Neural progenitor cell (in vitro differentiated cells): ENCODE measurements at regions not wholly inside any gene's neighbourhood (a gene's known extent, or its start where the extent isn't known, plus 50 kb on each side); places are given as distances from the start of the nearest gene placed in this dataset.

Experiments used
- DNase-seq: peaks from one replicate; pipeline ENCODE4 v3.0.0-alpha.2; 2016; ENCODE audit warnings: low spot score
- H2AFZ ChIP-seq: fragments of 200-600 bp; sonication (generic); replicated peaks from 2 replicates; pipeline ENCODE4 v1.6.1; 2016; ENCODE audit warnings: antibody characterized with exemption
- H3F3A ChIP-seq: fragments of 200-600 bp; sonication (generic); 2 replicates; pipeline ENCODE4 v1.6.1; 2016; ENCODE audit warnings: antibody characterized with exemption, low read depth
- H3K27ac ChIP-seq: fragments of 200-600 bp; sonication (generic); 2 replicates; pipeline ENCODE4 v1.5.1; 2016; ENCODE audit warnings: mild to moderate bottlenecking
- H3K27me3 ChIP-seq: fragments of 200-600 bp; sonication (generic); 2 replicates; pipeline ENCODE4 v1.6.1; 2016; ENCODE audit warnings: mild to moderate bottlenecking, moderate library complexity
- H3K36me3 ChIP-seq: fragments of 200-600 bp; sonication (generic); 2 replicates; pipeline ENCODE4 v1.5.1; 2016
- H3K4me1 ChIP-seq: fragments of 200-600 bp; sonication (generic); 2 replicates; pipeline ENCODE4 v1.6.1; 2016; ENCODE audit warnings: mixed run types
- H3K4me2 ChIP-seq: fragments of 200-600 bp; sonication (generic); 2 replicates; pipeline ENCODE4 v1.6.1; 2016
- H3K4me3 ChIP-seq: fragments of 200-600 bp; sonication (generic); 2 replicates; pipeline ENCODE4 v1.5.1; 2016
- H3K79me2 ChIP-seq: fragments of 200-600 bp; sonication (generic); 2 replicates; pipeline ENCODE4 v1.6.1; 2016; ENCODE audit warnings: low read depth
- H3K9ac ChIP-seq: fragments of 200-600 bp; sonication (generic); 2 replicates; pipeline ENCODE4 v1.6.1; 2016
- H3K9me3 ChIP-seq: fragments of 200-600 bp; sonication (generic); 2 replicates; pipeline ENCODE4 v1.5.1; 2016; ENCODE audit warnings: low read depth
- H4K20me1 ChIP-seq: fragments of 200-600 bp; sonication (generic); 2 replicates; pipeline ENCODE4 v1.6.1; 2016; ENCODE audit warnings: low read depth
- H3K27ac Mint-ChIP-seq: 3 replicates; pipeline ENCODE4 v1.8.0; 2021; ENCODE audit warnings: mixed read lengths
- H3K27me3 Mint-ChIP-seq: 2 replicates; pipeline ENCODE4 v1.8.0; 2022; ENCODE audit warnings: low read depth, mild to moderate bottlenecking, inconsistent platforms, moderate library complexity, mixed read lengths; ENCODE audit not compliant: insufficient read depth
- H3K36me3 Mint-ChIP-seq: 3 replicates; pipeline ENCODE4 v1.8.0; 2021; ENCODE audit warnings: mixed read lengths
- H3K4me1 Mint-ChIP-seq: 3 replicates; pipeline ENCODE4 v1.8.0; 2021; ENCODE audit warnings: mixed read lengths
- H3K4me3 Mint-ChIP-seq: 3 replicates; pipeline ENCODE4 v1.8.0; 2021; ENCODE audit warnings: mild to moderate bottlenecking, moderate library complexity, mixed read lengths
- H3K9me3 Mint-ChIP-seq: 3 replicates; pipeline ENCODE4 v1.8.0; 2020; ENCODE audit warnings: mixed read lengths
- EZH2 ChIP-seq: fragments of 200-600 bp; sonication (generic); IDR thresholded peaks from 2 replicates; pipeline ENCODE4 v1.6.1; 2017; ENCODE audit warnings: antibody characterized with exemption, mild to moderate bottlenecking, moderate library complexity
- EZH2phosphoT487 ChIP-seq: fragments of 200-600 bp; sonication (generic); IDR thresholded peaks from 2 replicates; pipeline ENCODE4 v1.6.1; 2017; ENCODE audit warnings: antibody characterized with exemption
- TF ChIP-seq, protein P1 (sequence below): fragments of 200-600 bp; sonication (generic); IDR thresholded peaks from 2 replicates; pipeline ENCODE4 v1.5.1; 2017; ENCODE audit warnings: antibody characterized with exemption, mild to moderate bottlenecking

DNA sequence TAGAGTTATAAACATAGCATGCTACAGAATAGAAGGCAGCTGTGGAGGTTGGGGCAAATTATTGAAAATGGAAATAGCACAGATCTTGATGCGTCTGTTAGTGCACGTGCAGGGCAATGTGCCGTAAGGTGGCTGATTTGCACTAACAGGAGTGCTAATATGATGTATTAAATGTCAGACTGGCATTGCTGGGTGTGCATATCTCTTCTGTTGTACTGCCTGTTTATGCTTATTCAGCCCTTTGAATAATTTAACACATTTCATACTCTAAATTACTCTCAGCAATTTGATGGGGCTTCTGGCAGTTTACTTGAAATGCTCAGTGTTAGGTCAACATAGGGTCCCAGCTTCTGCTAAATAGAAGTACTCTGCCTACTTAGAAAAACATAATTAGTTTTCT lies 395.6 kb downstream of the MCTP2 start:
- Mint-ChIP-seq H3K4me1 (no peaks in the 10 kb centered on the region), H3K27me3 (no peaks in the 10 kb centered on the region), H3K36me3 (no peaks in the 10 kb centered on the region), H3K9me3 (no peaks in the 10 kb centered on the region), H3K27ac (no peak overlapping the region), H3K4me3 (no peak overlapping the region)
- H3K4me2 ChIP-seq: no peak overlapping the region
- DNase-seq: no peak
- TF ChIP-seq EZH2phosphoT487 (no peak), EZH2 (no peak)
- TF ChIP-seq, protein P1, sequence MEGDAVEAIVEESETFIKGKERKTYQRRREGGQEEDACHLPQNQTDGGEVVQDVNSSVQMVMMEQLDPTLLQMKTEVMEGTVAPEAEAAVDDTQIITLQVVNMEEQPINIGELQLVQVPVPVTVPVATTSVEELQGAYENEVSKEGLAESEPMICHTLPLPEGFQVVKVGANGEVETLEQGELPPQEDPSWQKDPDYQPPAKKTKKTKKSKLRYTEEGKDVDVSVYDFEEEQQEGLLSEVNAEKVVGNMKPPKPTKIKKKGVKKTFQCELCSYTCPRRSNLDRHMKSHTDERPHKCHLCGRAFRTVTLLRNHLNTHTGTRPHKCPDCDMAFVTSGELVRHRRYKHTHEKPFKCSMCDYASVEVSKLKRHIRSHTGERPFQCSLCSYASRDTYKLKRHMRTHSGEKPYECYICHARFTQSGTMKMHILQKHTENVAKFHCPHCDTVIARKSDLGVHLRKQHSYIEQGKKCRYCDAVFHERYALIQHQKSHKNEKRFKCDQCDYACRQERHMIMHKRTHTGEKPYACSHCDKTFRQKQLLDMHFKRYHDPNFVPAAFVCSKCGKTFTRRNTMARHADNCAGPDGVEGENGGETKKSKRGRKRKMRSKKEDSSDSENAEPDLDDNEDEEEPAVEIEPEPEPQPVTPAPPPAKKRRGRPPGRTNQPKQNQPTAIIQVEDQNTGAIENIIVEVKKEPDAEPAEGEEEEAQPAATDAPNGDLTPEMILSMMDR: no peak
- H2AFZ ChIP-seq: no peak overlapping the region
- H4K20me1 ChIP-seq: no peaks in the 10 kb centered on the region
- H3K4me3 ChIP-seq: no peak overlapping the region
- no peaks in the 10 kb centered on the region for H3K27me3 ChIP-seq
- H3K9ac ChIP-seq: no peak overlapping the region
- no peaks in the 10 kb centered on the region for H3K36me3 ChIP-seq
- H3K27ac ChIP-seq: no peak overlapping the region
- H3F3A ChIP-seq: no peaks in the 10 kb centered on the region
- no peaks in the 10 kb centered on the region for H3K4me1 ChIP-seq
- no peaks in the 10 kb centered on the region for H3K9me3 ChIP-seq
- no peaks in the 10 kb centered on the region for H3K79me2 ChIP-seq

DNA sequence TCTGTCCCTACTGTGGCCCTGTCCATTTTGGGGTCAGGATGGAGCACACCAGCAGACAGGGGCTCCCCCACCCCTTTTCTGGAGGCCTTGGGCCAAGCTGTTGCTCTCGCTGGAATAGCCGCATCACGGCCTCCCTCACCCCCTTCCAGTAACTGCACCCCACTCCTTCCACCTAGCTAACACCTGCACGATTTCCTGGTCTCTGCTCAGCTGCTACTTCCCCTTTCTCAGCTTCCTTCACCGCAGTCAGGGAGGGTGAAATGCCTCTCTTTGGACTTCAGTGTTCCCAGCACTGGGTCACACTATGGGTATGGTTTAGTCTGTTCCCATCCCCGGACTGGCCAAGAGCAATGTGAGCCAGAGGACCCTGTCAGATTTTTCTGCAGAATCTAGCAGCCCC lies 400.2 kb downstream of the MCTP2 start:
- H3K4me3 ChIP-seq: no peak overlapping the region
- no peak overlapping the region for H3K9ac ChIP-seq
- H3K9me3 Mint-ChIP-seq: no peaks in the 10 kb centered on the region
- H3F3A ChIP-seq: no peaks in the 10 kb centered on the region
- H3K27me3 ChIP-seq: no peaks in the 10 kb centered on the region
- no peaks in the 10 kb centered on the region for H3K79me2 ChIP-seq
- no peaks in the 10 kb centered on the region for H4K20me1 ChIP-seq
- no peaks in the 10 kb centered on the region for H3K9me3 ChIP-seq
- no peaks in the 10 kb centered on the region for H3K4me1 Mint-ChIP-seq
- H3K27ac Mint-ChIP-seq: no peak overlapping the region
- H3K4me3 Mint-ChIP-seq: no peak overlapping the region
- TF ChIP-seq, protein P1: no peak
- TF ChIP-seq EZH2 (no peak), EZH2phosphoT487 (no peak)
- no peak overlapping the region for H2AFZ ChIP-seq
- H3K36me3 Mint-ChIP-seq: no peaks in the 10 kb centered on the region
- no peak overlapping the region for H3K27ac ChIP-seq
- H3K4me1 ChIP-seq: no peaks in the 10 kb centered on the region
- H3K27me3 Mint-ChIP-seq: no peaks in the 10 kb centered on the region
- no peak for DNase-seq
- H3K36me3 ChIP-seq: no peaks in the 10 kb centered on the region
- H3K4me2 ChIP-seq: no peak overlapping the region

DNA sequence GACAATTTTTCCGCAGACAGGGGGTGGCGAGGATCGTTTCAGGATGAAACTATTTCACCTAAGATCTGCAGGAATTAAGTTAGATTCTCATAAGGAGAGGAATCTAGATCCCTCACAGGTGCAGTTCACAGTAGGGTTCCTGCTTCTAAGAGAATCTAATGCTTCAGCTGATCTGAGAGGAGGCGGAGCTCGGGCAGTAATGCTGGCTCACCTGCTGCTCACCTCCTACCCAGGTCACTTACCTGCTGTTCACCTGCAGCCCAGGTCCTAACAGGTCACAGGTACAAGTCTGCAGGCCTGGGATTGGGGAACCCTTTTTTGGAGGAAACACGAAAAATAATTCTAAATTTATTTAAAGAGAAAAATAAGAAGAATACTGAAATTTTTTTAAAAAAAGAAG lies 406.8 kb downstream of the MCTP2 start:
- no peaks in the 10 kb centered on the region for H3K27me3 Mint-ChIP-seq
- Histone ChIP-seq H3K79me2 (no peaks in the 10 kb centered on the region), H3K27me3 (no peaks in the 10 kb centered on the region), H3K27ac (no peak overlapping the region), H3K9ac (no peak overlapping the region), H3F3A (no peaks in the 10 kb centered on the region), H2AFZ (no peak overlapping the region), H3K4me1 (no peaks in the 10 kb centered on the region), H3K36me3 (no peaks in the 10 kb centered on the region), H3K4me2 (no peak overlapping the region), H3K9me3 (no peaks in the 10 kb centered on the region), H3K4me3 (no peak overlapping the region), H4K20me1 (no peaks in the 10 kb centered on the region)
- H3K36me3 Mint-ChIP-seq: no peaks in the 10 kb centered on the region
- H3K4me1 Mint-ChIP-seq: no peaks in the 10 kb centered on the region
- no peak for TF ChIP-seq EZH2phosphoT487
- no peak for TF ChIP-seq EZH2
- TF ChIP-seq, protein P1: no peak
- peak; percentile 18 for DNase-seq
- no peak overlapping the region for H3K27ac Mint-ChIP-seq
- H3K9me3 Mint-ChIP-seq: no peaks in the 10 kb centered on the region
- H3K4me3 Mint-ChIP-seq: no peak overlapping the region

DNA sequence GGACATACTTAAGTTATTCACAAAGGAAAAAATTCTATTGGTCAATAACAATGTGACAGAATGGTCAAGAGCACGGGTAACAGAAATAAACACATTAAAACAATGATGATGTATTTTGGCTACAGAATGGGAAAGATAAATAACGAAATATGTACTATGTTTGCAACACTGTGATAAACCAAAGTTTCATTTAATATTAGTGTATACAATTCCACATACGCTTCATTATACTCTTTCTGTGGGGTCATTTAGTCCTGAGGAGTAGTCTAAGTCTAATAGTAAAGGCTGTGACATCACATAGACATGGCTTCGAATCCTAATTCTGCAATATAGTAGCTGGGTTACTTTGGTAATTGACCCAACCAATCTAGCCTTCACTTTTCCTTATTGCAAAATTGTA lies 408.3 kb downstream of the MCTP2 start:
- no peak overlapping the region for H3K4me3 ChIP-seq
- no peaks in the 10 kb centered on the region for H4K20me1 ChIP-seq
- DNase-seq: no peak
- H3K4me2 ChIP-seq: no peak overlapping the region
- no peaks in the 10 kb centered on the region for H3K36me3 ChIP-seq
- H3K27ac ChIP-seq: no peak overlapping the region
- H2AFZ ChIP-seq: no peak overlapping the region
- Mint-ChIP-seq H3K27ac (no peak overlapping the region), H3K9me3 (no peaks in the 10 kb centered on the region), H3K27me3 (no peaks in the 10 kb centered on the region), H3K4me3 (no peak overlapping the region), H3K36me3 (no peaks in the 10 kb centered on the region), H3K4me1 (no peaks in the 10 kb centered on the region)
- H3K9ac ChIP-seq: no peak overlapping the region
- H3K9me3 ChIP-seq: no peaks in the 10 kb centered on the region
- no peaks in the 10 kb centered on the region for H3F3A ChIP-seq
- TF ChIP-seq, protein P1: no peak
- TF ChIP-seq EZH2phosphoT487 (no peak), EZH2 (no peak)
- no peaks in the 10 kb centered on the region for H3K79me2 ChIP-seq
- no peaks in the 10 kb centered on the region for H3K27me3 ChIP-seq
- no peaks in the 10 kb centered on the region for H3K4me1 ChIP-seq
